ENCODE measurements at regions not wholly inside any gene's neighbourhood (a gene's known extent, or its start where the extent isn't known, plus 50 kb on each side); places are given as distances from the start of the nearest gene placed in this dataset.

DNA sequence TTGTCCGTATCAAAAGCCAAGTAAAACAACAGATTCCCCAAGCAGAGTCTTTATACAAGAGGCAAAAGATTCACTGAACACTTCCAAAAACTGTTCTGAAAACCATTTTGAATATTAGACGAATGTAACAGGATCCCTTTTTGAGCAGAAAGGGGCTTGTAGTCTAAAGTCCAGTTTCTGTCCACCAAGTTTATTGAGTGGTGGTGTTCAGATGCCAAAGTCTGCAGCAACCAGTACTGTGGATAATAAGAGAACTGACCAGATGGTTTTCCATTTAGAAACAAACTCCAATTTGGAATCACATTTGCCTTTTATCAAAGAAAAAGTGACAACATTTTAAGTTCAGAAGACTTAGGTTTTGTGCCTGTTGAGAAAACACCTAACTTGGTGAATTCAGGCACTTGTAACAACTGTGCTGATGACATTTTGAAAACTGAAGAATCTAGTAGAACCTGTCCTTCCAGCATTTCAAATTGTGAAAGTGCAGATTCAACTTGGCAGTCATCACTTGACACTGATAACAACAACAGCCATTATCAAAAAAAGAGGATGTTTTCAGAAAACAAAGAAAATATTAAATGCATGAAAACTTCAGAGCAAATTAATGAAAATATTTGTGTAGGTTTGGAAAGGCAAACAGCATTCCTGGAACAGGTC, 217.1 kb downstream of the CSNK2A3 start:
- DNase-seq, result no peak

GRCh38 chr11:11129118-11129517, 223.9 kb downstream of the CSNK2A3 start:
- no peak for DNase-seq

- DNase-seq, result no peak
Observed at GRCh38 chr11:11125618-11126017, 227.4 kb downstream of the CSNK2A3 start.

- no peak for DNase-seq
Observed at GRCh38 chr11:11122749-11123148, 230.3 kb downstream of the CSNK2A3 start.

- no peak for DNase-seq
Observed at GRCh38 chr11:11119917-11120316, 233.1 kb downstream of the CSNK2A3 start.

DNA sequence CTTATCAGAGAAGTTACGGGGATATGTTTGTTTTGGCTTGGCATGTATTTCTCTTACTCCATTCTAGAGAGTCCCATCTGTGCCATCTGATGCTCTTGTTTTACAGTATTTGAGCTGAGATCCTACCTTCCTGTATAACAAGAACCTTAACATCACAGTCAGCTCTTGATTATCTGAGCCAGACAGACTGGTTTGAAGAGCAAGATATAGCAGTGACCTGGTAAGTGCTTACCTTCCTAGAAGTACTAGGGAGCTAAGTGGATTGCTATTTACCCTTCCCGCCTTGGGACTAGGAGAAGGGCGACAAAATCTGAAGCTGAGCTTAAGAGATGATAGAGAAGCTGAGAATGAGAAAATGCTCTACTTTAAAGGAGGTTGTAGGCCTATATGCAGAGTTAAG, 235.3 kb downstream of the CSNK2A3 start:
- no peak for DNase-seq

- DNase-seq, result no peak
Observed at GRCh38 chr11:11115475-11115874, 237.6 kb downstream of the CSNK2A3 start.

GRCh38 chr11:11113626-11114025, 239.4 kb downstream of the CSNK2A3 start:
- no peak for DNase-seq

DNA sequence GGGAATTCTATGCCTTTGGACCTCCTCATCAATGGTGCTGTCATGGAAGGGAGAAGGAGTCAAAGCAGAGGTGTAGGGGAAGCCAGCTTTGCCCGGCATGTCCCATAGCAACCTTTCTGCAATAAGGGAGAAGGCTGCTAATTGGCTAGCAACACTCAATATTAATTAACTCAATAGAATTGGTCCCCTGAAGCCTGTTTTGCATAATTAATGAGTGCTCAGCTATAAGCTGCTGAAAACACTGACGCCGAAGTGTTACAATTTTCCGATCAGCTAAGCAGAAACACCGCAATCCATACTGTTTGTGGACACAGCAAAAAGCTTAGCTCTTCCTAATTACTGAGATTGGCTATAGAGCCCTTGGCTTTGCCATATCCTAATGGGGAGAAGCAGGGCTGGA, 245.0 kb downstream of the CSNK2A3 start:
- no peak for DNase-seq

DNA sequence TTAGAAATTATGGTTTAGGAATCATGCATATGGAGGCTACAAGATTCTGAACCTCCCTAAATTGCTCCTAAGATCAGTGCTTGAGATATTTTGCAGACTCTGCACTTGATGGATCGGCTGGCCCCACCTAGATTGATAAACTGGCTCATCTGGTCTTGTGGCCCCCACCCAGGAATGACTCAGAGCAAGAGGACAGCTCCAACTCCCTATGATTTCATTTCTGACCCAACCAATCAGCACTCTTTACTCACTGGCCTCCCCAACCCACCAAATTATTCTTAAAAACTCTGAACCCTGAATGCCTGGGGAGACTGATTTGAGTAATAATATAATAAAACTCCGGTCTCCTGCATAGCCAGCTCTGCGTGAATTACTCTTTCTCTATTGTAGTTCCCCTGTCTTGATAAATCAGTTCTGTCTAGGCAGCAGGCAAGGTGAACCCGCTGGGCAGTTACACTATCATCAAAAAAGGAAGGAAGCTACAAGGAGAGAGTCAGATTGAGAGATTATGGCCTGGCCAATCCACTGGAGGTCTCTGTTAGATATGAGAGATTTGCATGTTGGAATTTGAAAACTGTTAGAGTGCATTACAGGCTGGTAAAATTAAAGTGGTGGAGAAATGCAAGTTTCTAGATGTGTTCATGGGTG, 245.8 kb downstream of the CSNK2A3 start:
- no peak for DNase-seq

DNA sequence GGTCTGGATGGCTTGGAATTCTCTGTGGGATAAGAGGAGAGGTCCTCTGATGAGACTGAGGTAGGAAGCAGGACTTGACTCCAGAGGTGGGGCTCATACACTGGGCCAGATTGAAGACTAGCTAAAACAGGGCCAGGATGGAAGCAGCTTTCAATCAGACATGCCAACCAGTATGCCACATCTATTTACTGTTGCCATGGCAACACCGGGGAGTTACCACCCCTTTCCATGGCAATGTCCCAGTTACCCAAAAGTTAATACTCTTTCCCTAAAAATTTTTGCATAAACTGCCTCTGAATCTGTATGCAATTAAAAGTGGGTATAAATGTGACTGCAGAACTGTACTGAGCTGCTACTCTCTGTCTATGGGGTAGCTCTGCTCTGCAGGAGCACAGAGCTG, 247.5 kb upstream of the ZBED5 start:
- DNase-seq, result no peak

DNA sequence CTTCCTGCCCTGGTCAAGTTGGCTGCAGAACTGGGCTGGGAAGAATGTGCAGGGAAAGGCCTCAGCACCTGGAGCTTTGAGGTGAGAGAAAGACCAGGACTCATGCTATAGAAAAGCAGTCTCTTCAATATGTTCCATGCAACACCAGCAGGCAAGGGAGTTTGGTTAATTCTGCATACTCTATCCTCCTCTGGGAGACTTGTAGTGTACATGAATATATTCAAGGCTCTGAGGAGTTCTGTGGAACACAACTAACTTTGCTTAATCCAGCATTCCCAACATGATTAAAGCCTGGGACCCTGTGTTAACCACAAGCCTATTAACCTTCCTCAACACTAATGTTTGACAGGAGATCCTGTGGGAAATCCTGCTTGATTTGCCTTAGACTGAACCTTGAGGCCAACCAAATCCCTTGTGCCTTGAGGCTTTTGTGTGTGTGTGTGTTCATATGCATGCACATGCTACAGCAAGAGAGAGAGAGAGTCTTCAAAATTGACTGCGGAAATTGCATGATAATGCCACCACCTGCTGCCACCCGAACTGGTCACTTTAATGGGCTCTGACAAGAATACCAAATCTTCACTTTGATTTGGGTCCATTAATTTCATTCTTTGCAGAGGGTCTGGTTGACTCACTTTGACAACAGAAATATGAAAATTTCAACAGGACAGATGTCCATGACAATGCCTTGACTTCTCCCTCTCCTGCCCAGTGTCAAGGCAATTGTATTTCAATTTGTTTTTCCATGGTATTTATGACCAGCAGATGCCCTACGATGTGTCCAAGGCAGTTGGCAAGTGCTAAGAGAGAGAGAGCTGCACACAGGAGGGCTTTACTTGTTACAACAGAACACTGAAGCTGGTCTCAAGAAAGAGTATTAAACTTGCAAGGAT, 238.2 kb upstream of the ZBED5 start:
- DNase-seq, result no peak

- DNase-seq, result no peak
Observed at GRCh38 chr11:11090495-11090894, 232.6 kb upstream of the ZBED5 start.

DNA sequence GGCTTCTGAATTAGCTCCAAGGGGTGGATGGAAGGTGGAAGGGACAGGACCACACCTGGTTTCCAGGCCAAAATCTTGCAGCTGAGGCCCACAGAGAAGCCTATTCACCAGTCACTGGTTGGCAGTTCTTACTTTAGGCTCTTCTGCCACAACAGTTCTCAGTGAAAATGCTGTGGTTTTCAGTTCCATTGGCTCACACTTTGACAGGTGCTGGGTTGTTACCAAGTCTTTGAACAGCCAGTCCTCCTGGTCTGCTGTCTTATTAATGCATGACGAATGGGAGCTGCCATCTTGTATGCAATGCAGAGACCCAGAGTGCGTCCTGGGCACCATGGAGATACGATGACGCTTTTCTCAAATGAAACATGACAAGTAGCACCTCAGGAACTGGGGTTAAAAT, 232.0 kb upstream of the ZBED5 start:
- no peak for DNase-seq

GRCh38 chr11:11086979-11087378, 229.1 kb upstream of the ZBED5 start:
- no peak for DNase-seq

GRCh38 chr11:11085580-11085979, 227.7 kb upstream of the ZBED5 start:
- DNase-seq, result no peak

DNA sequence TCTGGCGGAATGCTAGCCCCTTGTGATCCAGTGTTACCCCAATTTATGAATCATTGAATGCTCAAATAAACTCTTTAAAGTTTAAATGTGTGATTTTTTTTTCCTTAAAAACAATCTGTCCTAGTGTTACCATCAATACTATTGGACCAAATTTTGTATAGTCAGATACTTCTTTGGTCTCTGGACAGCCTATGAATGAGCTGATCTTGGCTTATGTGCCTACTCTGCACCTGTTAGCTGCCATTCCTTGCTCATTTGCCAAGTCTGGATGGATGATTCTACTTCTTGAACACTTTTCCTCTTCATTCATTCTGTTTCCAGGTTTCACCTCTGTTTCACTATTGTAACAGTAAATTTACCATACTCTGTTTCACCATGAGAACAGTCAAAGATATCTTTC, 226.5 kb upstream of the ZBED5 start:
- no peak for DNase-seq

DNA sequence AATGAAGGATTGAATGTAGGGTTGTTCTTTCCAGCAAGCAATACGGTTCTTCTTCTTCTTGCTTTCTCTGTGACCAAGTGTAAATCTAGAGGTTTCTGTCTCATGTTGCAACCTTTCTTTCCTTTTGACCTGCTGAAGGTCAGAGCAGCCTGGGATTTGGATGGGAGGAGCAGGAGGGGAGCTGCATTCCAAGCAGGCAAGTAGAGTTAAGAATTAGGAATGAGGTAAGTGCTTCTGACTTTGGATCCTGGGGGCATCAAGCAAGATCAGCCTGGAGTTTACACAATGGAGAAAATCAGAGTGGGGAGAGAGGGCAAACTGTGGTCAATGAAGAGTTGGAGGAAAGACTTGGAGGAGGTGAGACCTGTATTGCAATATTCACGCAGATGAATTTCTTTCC, 225.6 kb upstream of the ZBED5 start:
- no peak for DNase-seq

GRCh38 chr11:11082646-11083045, 224.8 kb upstream of the ZBED5 start:
- no peak for DNase-seq

DNA sequence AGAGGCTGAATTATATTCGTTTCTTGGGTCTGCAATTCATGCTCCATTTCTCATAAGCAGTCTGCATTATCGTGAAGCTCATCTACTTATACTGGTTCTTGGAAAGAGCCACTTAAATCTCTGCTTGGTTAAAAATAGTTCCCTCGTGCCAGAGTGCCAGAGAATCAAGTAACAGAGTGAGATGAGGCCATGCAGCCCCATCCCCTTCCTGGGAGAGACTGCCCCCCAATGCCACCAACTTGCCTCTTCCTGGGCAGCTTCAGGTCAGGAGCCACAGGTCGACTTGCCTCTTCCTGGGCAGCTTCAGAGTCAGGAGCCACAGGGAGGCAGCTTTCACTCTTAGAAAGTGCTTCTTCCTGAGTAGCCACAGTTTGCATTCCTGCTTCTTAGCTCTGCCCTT, 223.9 kb upstream of the ZBED5 start:
- DNase-seq, result no peak

- no peak for DNase-seq
Observed at GRCh38 chr11:11081288-11081687, 223.4 kb upstream of the ZBED5 start.

DNA sequence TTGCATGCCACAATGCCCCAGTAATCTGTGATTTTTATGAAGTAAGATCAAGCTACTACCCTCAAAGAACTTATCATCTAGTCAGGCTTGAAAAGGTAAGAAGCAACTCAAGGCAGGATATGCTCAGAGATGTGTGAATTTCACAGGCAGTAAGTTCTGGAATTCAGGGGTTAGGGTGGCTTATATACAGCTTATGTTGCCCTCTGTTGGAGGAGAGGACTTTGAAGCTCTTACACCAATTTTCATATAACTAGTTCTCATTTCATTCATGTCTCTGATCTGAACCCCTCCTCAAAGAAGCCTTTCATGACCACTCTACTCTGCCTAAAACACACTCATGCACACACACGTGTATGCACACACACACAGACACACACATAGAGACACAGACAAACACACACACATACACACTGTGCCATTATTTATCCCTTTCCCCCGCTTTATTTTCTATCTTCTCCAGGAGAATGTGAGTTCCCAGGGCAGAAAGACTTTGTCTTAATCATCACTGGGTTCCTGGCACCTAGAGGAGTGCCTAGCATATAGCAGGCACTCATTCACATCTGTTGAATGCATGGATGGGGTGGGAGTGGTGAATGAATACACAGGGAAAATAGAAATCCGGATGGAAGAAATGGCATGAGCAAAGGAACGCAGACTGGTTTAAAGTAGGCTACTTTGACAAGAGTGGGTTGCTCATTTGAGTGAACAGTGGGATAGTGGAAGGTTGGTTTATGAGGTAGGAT, 220.7 kb upstream of the ZBED5 start:
- DNase-seq, result no peak

DNA sequence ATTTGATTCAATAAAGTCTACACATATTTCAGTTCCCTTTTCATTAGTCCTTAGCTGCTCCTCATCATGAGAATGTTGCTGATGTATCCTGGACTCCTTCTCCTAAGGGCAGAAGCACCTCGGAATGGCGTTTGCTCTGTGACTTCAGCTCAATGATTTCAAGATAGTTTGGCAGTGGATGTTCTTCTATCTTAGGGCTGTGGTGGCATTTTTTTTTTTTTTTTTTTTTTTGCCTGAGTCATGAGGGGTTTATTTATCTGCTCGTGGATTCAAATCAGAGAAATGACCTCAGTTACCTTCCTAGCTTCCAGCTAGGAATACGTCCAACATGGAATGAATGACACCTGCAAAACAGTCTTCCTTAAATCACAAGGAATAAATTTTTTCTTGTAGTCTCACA, 220.0 kb upstream of the ZBED5 start:
- no peak for DNase-seq

All from stimulated activated CD4-positive, alpha-beta T cell treated with anti-CD3 and anti-CD28 coated beads, Interleukin-2, amount 100 ng/mL, for 24 hours (primary cell).